Activated naive CD8-positive, alpha-beta T cell treated with anti-CD3 and anti-CD28 coated beads, Interleukin-2, amount 10 ng/mL, durations not matched to agents 7 days and 5 days (primary cell): ENCODE measurements at regions not wholly inside any gene's neighbourhood (a gene's known extent, or its start where the extent isn't known, plus 50 kb on each side); places are given as distances from the start of the nearest gene placed in this dataset.

Experiments used
- ATAC-seq: fragments of 150-1000 bp; cut with Tn5 transposase; one replicate; pipeline ENCODE4 v1.10.0; 2021; ENCODE audit warnings: low read depth, moderate library complexity
- POLR2A ChIA-PET: fragments of 350-600 bp; sonication (Branson Sonifier 250); formaldehyde crosslinking; loops from one replicate; lab custom pipeline; 2021; ENCODE audit warnings: antibody characterized with exemption; lab: Charles Lee
- DNase-seq: peaks from one replicate; pipeline ENCODE4 v3.0.0; 2021
- H3K27ac Mint-ChIP-seq: one replicate; pipeline ENCODE4 v1.8.0; 2022; ENCODE audit warnings: mild to moderate bottlenecking, mixed read lengths
- H3K27me3 Mint-ChIP-seq: one replicate; pipeline ENCODE4 v1.8.0; 2022; ENCODE audit warnings: mild to moderate bottlenecking, moderate library complexity, mixed read lengths
- H3K36me3 Mint-ChIP-seq: one replicate; pipeline ENCODE4 v1.8.0; 2021; ENCODE audit warnings: mild to moderate bottlenecking, mixed read lengths
- H3K4me1 Mint-ChIP-seq: one replicate; pipeline ENCODE4 v1.8.0; 2021; ENCODE audit warnings: mixed read lengths
- H3K4me3 Mint-ChIP-seq: one replicate; pipeline ENCODE4 v1.8.0; 2022; ENCODE audit warnings: mild to moderate bottlenecking, moderate library complexity, mixed read lengths
- H3K9me3 Mint-ChIP-seq: one replicate; pipeline ENCODE4 v1.8.0; 2021; ENCODE audit warnings: mixed read lengths

DNA sequence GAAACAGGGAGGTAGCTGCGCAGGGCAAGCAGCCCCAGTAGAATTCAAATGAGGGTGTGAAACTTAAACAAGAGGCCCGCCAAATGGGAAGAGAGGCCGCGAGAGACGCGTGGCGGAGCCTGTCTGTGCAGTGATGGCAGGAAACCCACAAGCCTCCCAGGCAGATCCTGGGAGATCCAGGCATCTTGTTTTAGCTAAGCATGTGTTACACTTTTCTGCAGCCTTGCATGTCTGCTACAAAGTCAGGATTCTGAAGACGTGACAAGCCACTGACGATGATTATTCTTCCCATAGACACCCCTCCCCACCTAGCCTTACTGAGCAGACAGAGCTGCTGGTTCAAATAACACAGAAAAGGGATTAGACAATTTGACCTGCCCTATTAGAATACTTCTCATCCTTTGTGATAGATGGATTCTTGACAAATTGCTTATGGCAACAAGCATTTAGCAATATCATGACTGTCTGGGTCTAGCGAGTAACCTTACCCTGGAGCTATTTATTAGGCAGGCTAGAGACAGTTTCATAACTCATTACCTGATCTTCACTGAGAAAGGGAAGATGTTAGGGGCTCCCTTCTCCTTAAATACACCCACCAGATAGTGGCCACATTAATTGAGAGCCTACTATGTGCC is 185.2 kb upstream of the IRS2 start:
- DNase-seq = no peak
- Mint-ChIP-seq H3K4me1 (no peaks in the 10 kb centered on the region), H3K27me3 (no peaks in the 10 kb centered on the region), H3K4me3 (no peak overlapping the region), H3K9me3 (peaks cover 18% of the 10 kb centered on the region), H3K27ac (no peak overlapping the region), H3K36me3 (peaks cover 2% of the 10 kb centered on the region)
- POLR2A ChIA-PET = no interaction called here
- ATAC-seq = no peak

DNA sequence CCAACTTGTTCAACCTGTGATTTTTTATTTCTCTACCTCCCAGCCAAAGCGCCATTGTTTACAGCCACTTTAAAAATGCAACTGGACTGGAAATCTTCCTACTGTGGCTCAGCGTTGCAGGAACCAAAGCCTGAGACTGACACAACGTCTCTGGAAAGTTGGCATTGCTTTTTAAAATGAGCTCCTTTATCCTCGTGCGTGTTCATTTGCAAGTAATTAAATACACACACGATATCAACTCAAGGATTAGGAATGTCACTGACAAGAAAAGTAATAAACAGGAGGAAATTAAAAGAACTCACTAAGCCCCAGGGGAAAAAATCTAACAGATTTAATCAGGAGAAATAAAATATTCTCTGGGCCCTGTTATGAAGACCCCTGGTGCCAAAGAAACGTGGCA is 184.6 kb upstream of the IRS2 start:
- peaks cover 18% of the 10 kb centered on the region for H3K9me3 Mint-ChIP-seq
- no peak for DNase-seq
- no peak overlapping the region for H3K27ac Mint-ChIP-seq
- H3K4me3 Mint-ChIP-seq = no peak overlapping the region
- no peaks in the 10 kb centered on the region for H3K27me3 Mint-ChIP-seq
- peaks cover 2% of the 10 kb centered on the region for H3K36me3 Mint-ChIP-seq
- POLR2A ChIA-PET = no interaction called here
- ATAC-seq = no peak
- no peaks in the 10 kb centered on the region for H3K4me1 Mint-ChIP-seq

DNA sequence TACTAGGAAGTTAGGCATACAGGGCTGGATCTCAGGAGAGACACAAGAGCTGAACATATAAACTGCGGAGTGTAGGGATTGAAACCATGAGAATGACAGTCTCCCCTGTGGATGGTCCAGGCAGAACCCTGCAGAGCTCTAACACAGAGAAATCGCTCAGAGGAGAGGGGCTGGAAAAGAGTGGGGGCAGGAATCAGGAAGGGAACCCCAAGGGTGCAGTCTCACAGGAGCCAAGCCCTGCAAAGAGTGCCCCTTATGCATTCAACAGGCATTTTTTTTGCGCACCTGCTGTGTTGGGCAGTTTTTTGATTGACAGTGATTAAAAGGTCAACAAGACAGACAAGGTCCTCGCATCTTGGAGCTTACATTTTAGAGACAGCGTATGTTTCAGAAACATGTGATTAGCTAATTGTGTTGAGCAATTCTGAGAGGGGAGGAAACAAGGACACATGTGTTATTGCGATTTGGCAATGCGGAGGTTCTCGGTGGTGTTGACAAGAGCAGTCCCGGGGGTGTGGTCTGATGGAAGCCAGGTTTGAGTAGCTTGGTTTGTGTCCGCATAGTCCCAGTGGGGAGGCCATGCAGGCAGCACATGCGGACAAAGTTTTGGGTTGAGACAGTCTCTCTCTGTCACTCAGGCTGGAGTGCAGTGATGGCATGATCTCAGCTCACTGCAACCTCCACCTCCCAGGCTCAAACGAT is 182.6 kb upstream of the IRS2 start:
- Mint-ChIP-seq H3K4me3 (no peak overlapping the region), H3K27me3 (peaks cover 2% of the 10 kb centered on the region), H3K9me3 (peaks cover 18% of the 10 kb centered on the region), H3K4me1 (no peaks in the 10 kb centered on the region), H3K36me3 (peaks cover 2% of the 10 kb centered on the region), H3K27ac (no peak overlapping the region)
- POLR2A ChIA-PET = no interaction called here
- DNase-seq = no peak
- no peak for ATAC-seq

DNA sequence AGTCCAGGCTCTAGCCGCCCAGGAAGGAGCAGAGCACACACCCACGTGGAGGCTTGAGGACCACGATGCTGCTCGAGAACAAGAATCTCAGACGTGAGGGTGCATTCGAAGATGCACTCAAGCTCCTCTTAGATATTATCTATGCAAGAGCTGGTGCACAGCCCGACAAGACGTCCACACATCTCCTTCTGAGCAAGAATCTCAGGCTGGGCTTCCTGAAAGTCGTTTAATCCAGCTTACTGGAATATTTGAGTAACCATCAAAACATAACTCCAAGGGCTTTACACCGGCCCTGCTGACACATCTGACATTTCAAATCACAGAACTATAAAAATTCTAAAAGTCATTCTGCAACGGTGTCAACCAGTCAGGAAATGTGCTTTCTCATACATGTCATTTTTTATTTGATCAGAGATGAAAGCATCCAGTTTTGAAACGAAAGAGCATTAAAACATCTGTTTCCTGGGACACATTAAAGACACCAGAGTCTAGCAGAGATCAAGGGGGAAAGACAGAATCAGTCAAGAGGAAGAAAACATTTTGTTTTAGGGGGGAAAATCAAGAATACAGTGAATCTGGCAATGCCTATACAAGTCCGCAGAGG is 177.7 kb upstream of the IRS2 start:
- H3K27ac Mint-ChIP-seq = no peak overlapping the region
- H3K36me3 Mint-ChIP-seq = peaks cover 2% of the 10 kb centered on the region
- POLR2A ChIA-PET = no interaction called here
- no peaks in the 10 kb centered on the region for H3K4me1 Mint-ChIP-seq
- DNase-seq (no peak), ATAC-seq (no peak)
- H3K9me3 Mint-ChIP-seq = peaks cover 11% of the 10 kb centered on the region
- H3K27me3 Mint-ChIP-seq = peaks cover 4% of the 10 kb centered on the region
- H3K4me3 Mint-ChIP-seq = no peak overlapping the region

DNA sequence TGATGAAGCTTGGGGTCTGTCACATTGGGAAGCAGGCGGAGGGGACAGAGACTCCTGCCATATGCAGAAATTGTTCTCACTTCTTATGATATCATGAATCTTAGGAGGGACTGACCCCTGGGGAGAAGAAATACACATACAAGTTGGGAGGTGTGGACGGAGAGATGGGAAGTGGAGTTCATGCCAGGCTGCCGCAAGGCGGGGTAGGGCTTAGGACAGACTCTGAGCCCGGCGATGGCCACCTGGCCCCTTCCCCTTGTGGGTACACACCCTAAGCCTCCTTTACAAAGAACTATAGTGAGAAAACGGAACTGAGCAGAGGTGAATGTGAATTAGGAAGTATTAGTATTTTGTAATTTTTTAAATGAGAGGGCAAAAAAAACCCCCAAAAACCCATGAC is 177.0 kb upstream of the IRS2 start:
- ATAC-seq (no peak), DNase-seq (no peak)
- H3K36me3 Mint-ChIP-seq = no peaks in the 10 kb centered on the region
- H3K9me3 Mint-ChIP-seq = peaks cover 6% of the 10 kb centered on the region
- POLR2A ChIA-PET = no interaction called here
- H3K4me3 Mint-ChIP-seq = no peak overlapping the region
- H3K4me1 Mint-ChIP-seq = no peaks in the 10 kb centered on the region
- no peak overlapping the region for H3K27ac Mint-ChIP-seq
- H3K27me3 Mint-ChIP-seq = peaks cover 4% of the 10 kb centered on the region

DNA sequence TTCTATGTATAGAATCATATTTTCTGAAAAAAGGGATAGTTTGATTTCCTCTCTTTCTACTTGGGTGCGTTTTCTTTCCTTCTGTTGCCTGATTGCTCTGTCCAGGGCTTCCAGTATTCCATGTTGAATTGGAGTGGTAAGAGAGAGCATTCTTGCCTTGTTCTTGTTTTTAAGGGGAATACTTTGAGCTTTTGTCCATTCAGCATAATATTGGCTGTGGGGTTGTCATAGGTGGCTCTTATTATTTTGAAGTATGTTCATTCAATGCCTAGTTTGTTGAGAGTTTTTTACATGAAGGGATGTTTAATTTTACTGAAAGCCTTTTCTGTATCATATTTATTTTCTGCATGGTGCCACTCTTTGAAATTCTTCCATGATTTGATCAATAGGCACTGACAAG is 173.5 kb upstream of the IRS2 start:
- DNase-seq (no peak), ATAC-seq (no peak)
- Mint-ChIP-seq H3K27me3 (peaks cover 6% of the 10 kb centered on the region), H3K27ac (no peak overlapping the region), H3K36me3 (no peaks in the 10 kb centered on the region), H3K4me3 (no peak overlapping the region), H3K4me1 (no peaks in the 10 kb centered on the region), H3K9me3 (peaks cover 2% of the 10 kb centered on the region)
- POLR2A ChIA-PET = no interaction called here

DNA sequence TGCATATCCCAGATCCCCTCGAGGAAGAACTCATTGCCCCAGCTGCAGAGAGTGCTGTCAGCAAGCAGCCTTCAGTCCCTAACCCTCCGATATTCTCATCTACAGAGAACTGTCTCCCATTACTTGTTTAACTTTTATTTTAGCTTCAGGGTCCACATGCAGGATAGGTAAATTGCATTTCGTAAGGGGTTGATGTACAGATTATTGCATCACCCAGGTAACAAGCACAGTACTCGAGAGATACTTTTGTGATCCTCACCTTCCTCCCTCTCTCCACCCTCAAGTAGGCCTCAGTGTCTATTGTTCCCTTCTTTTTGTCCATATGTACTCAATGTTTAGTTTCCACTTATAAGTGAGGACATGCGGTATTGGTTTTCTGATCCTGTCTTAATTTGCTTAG is 171.5 kb upstream of the IRS2 start:
- ATAC-seq (no peak), DNase-seq (no peak)
- Mint-ChIP-seq H3K27me3 (peaks cover 2% of the 10 kb centered on the region), H3K27ac (no peak overlapping the region), H3K4me3 (no peak overlapping the region), H3K9me3 (peaks cover 4% of the 10 kb centered on the region), H3K36me3 (no peaks in the 10 kb centered on the region), H3K4me1 (no peaks in the 10 kb centered on the region)
- POLR2A ChIA-PET = no interaction called here

DNA sequence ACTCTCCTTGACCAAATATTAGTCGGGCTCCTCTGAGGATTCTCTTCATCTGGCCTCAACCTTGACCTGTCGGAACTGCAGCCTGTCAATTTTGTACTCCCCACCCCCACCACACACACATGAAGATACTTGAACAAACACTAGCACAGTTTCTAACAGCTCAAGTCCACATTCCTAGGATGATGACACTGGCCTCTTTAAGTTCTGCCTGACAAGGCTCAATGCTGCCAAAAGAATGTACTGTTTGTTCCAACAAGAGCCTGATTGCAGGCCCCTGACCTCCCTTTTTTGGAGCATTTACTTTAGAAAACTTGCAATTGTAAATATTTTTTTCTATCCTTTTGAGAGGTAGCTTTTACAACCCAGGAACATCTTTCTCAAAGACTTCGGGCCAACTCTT is 169.2 kb upstream of the IRS2 start:
- no peaks in the 10 kb centered on the region for H3K36me3 Mint-ChIP-seq
- H3K27me3 Mint-ChIP-seq = peaks cover 2% of the 10 kb centered on the region
- no peak for ATAC-seq
- H3K27ac Mint-ChIP-seq = no peak overlapping the region
- no peak overlapping the region for H3K4me3 Mint-ChIP-seq
- H3K9me3 Mint-ChIP-seq = peaks cover 8% of the 10 kb centered on the region
- DNase-seq = no peak
- H3K4me1 Mint-ChIP-seq = no peaks in the 10 kb centered on the region
- POLR2A ChIA-PET = no interaction called here

DNA sequence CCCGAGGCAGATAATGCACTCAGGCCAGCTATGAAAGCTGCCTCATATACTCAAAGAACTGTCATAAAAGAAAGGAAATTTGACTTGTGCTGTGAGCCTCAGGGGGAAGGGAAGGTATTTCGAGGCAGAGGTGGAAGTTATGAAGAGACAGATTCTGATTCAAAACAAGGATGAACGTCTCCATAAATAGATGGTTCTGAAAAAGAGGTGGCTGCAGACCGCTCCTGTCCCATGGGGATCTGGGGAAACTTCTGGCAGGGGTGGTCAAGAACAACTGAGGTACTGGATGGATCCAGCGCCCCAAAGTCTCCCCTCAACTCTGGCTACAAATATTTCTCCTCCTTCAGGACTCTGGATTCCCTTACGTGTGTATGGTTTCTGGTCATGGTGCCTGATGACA is 168.1 kb upstream of the IRS2 start:
- ATAC-seq (no peak), DNase-seq (no peak)
- Mint-ChIP-seq H3K36me3 (no peaks in the 10 kb centered on the region), H3K4me3 (no peak overlapping the region), H3K9me3 (peaks cover 8% of the 10 kb centered on the region), H3K27me3 (peaks cover 2% of the 10 kb centered on the region), H3K27ac (no peak overlapping the region), H3K4me1 (no peaks in the 10 kb centered on the region)
- POLR2A ChIA-PET = no interaction called here

DNA sequence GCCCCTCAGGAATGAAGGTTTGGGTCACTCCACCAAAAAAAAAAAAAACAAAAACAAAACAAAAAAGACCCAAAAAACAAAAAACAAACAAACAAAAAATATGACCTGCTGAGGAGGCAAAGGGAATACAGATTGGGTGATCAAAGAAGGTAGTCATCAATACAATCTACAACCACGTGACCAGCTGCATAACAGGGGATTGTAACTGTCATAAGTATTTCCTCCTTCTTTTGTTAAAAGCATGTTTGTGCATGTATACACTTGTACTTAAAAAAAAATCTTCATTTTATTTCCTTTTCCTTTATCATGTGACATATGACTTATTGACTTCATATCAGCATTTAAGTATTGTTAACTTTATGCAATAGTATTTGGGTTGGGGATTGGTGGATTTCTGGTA is 165.1 kb upstream of the IRS2 start:
- Mint-ChIP-seq H3K27me3 (no peaks in the 10 kb centered on the region), H3K9me3 (peaks cover 5% of the 10 kb centered on the region), H3K36me3 (no peaks in the 10 kb centered on the region), H3K4me1 (no peaks in the 10 kb centered on the region), H3K4me3 (no peak overlapping the region), H3K27ac (no peak overlapping the region)
- POLR2A ChIA-PET = no interaction called here
- ATAC-seq = no peak
- DNase-seq = no peak

DNA sequence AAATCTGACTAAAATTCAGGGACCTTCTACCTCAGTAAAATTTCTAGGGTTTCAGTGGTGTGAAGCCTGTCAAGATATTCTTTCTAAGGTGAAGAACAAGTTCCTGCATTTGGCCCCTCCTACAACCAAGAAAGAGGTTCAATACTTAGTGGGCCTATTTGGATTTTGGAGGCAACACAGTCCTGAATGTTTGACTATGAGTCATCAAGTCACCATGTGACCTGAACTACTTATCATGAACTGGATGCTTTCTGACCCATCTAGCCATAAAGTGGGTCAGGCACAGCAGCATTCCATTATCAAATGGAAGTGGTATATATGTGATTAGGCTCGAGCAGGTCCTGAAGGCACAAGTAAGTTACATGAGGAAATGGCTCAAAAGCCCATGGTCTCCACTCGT is 163.0 kb upstream of the IRS2 start:
- Mint-ChIP-seq H3K36me3 (no peaks in the 10 kb centered on the region), H3K4me1 (no peaks in the 10 kb centered on the region), H3K9me3 (peaks cover 5% of the 10 kb centered on the region), H3K4me3 (no peak overlapping the region), H3K27ac (no peak overlapping the region), H3K27me3 (no peaks in the 10 kb centered on the region)
- no peak for ATAC-seq
- POLR2A ChIA-PET = no interaction called here
- DNase-seq = no peak

DNA sequence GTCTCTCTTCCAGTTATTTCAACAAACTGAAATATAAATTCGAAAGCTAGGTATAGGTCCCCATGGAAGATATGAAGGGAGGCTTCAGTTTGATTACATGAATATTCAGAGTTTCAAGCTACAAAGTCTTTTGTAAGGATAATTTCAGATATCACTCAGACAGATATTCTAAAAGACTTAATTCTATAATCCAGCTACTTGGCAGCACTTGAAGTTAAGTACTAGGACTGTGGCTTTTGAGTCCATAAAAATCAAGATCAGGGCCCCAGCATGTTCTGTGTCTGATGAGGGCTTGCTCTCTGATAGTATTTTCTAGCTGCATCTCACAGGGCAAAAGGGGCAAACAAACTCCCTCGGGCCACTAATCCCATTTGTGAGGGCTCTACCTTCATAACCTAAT is 160.6 kb upstream of the IRS2 start:
- H3K9me3 Mint-ChIP-seq = peaks cover 4% of the 10 kb centered on the region
- no peak overlapping the region for H3K4me3 Mint-ChIP-seq
- POLR2A ChIA-PET = no interaction called here
- DNase-seq (no peak), ATAC-seq (no peak)
- H3K36me3 Mint-ChIP-seq = no peaks in the 10 kb centered on the region
- no peak overlapping the region for H3K27ac Mint-ChIP-seq
- H3K4me1 Mint-ChIP-seq = no peaks in the 10 kb centered on the region
- no peaks in the 10 kb centered on the region for H3K27me3 Mint-ChIP-seq

DNA sequence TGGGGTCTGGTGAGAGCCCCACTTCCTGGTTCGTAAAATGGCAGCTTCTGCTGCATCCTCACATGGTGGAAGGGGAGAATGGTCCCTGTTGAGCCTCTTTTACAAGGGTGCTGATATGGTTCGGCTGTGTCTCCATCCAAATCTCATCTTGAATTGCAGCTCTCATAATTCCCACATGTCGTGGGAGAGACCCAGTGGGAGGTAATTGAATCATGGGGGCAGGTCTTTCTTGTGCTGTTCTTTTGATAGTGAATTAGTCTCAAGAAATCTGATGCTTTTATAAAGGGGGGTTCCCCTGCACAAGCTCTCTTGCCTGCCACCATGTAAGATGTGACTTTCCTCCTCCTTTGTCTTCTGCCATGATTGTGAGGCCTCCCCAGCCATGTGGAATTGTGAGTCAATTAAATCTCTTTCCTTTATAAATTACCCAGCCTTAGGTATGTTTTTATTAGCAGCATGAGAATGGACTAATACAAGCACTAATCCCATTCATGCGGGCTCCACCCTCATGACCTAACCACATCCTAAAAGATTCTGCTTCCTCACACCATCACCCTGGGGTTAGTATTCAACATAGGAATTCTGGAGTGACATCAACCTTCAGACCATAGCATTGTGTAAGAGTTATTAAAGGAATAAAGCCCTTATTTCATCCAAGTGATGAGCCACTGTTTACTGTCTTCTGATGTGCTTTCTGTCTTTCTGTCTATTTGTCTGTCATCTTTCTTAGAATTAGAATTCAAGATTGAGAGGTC is 159.0 kb upstream of the IRS2 start:
- POLR2A ChIA-PET = no interaction called here
- Mint-ChIP-seq H3K4me1 (no peaks in the 10 kb centered on the region), H3K27ac (no peak overlapping the region), H3K4me3 (no peak overlapping the region), H3K36me3 (no peaks in the 10 kb centered on the region), H3K27me3 (no peaks in the 10 kb centered on the region), H3K9me3 (no peaks in the 10 kb centered on the region)
- DNase-seq = no peak
- no peak for ATAC-seq

DNA sequence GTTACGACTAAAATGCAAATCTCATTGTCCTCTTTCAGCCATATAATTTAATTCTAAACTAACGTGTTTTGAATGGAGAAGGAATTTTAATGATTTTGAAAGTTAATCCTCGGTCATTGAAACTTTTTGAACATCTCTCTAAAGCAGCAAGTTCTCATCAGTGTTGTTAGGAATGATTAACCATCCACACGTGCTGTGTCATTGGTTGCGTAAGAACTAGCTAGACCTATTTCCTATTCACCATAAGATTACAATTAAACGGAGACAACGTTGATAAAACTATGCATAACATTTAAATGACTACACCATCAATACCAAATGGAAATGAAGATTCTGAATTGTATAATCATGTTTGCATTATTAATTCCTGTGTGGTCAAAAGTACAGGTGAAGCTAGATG is 155.6 kb upstream of the IRS2 start:
- DNase-seq (no peak), ATAC-seq (no peak)
- no peaks in the 10 kb centered on the region for H3K36me3 Mint-ChIP-seq
- no peaks in the 10 kb centered on the region for H3K9me3 Mint-ChIP-seq
- POLR2A ChIA-PET = no interaction called here
- H3K4me3 Mint-ChIP-seq = no peak overlapping the region
- H3K27me3 Mint-ChIP-seq = peaks cover 1% of the 10 kb centered on the region
- no peaks in the 10 kb centered on the region for H3K4me1 Mint-ChIP-seq
- no peak overlapping the region for H3K27ac Mint-ChIP-seq
